ENCODE measurements at regions not wholly inside any gene's neighbourhood (a gene's known extent, or its start where the extent isn't known, plus 50 kb on each side); places are given as distances from the start of the nearest gene placed in this dataset.

GRCh38 chr12:60259225-60259624 is 663.4 kb downstream of the SLC16A7 start:
- no TSS peak for BruUV-seq (replicated peaks)
- no peak for DNase-seq (ENCODE audit: extremely low read depth in 1 of 4, low spot score in 3 of 4)
- TF ChIP-seq MTF1 (CRISPR knock-in tag; IDR thresholded peaks at IDR 0.05; ENCODE audit: borderline replicate concordance) (no peak), SP1 (CRISPR knock-in tag; IDR thresholded peaks at IDR 0.05) (no peak), RAD51 (IDR thresholded peaks at IDR 0.05; ENCODE audit: borderline replicate concordance, low read depth) (no peak), NCOA1 (IDR thresholded peaks at IDR 0.05; ENCODE audit: low read depth) (no peak), ZNF507 (tag; conservative IDR thresholded peaks at IDR 0.05) (no peak), NR1H2 (CRISPR knock-in tag; IDR thresholded peaks at IDR 0.05) (no peak), SMC3 (conservative IDR thresholded peaks at IDR 0.05; ENCODE audit: insufficient read depth, low read depth, low read length) (no peak), RFX1 (IDR thresholded peaks at IDR 0.05) (no peak)
- Histone ChIP-seq H2AFZ (ENCODE audit: low read depth, low read length) (peak overlapping the region; percentile 30; the same call in 1 of the 2 replicates), H3K9me1 (ENCODE audit: control insufficient read depth, insufficient read depth, low read length) (no peaks in the 10 kb centered on the region), H3K9ac (ENCODE audit: insufficient read depth in 1 of 2, low read depth in 2 of 2, low read length in 2 of 2) (no peak overlapping the region), H3K4me3 (no peak overlapping the region), H3K79me2 (ENCODE audit: control insufficient read depth, insufficient read depth, low read length) (no peaks in the 10 kb centered on the region), H3K36me3 (ENCODE audit: control insufficient read depth, insufficient read depth, low read length) (no peaks in the 10 kb centered on the region), H3K4me1 (replicated peaks in 1 of 2; ENCODE audit: control insufficient read depth in 2 of 2, insufficient read depth in 2 of 2, low read length in 2 of 2) (0 out of 5 replicates have a peak, but pooled peaks cover 0 to under 1% of the 10 kb centered on the region in 2 experiments), H4K20me1 (replicated peaks; ENCODE audit: control insufficient read depth, insufficient read depth, low read length) (no peaks in the 10 kb centered on the region), H3K9me3 (replicated peaks; ENCODE audit: control insufficient read depth, insufficient read depth, low read depth, low read length) (no peaks in the 10 kb centered on the region), H3K27ac (ENCODE audit: extremely low read depth, low read depth, low read length) (no peak overlapping the region), H3K27me3 (ENCODE audit: control insufficient read depth in 2 of 2, insufficient read depth in 2 of 2, low read length in 2 of 2) (no peaks in the 10 kb centered on the region), H3K4me2 (ENCODE audit: insufficient read depth, low read length) (no peak overlapping the region)
- ChIA-PET CTCF (ENCODE audit: low intra/inter-chr PET ratio) (no interaction called here), POLR2A (no interaction called here)
- in situ Hi-C loops (cut with MboI) = no loop called here
- no peak for ATAC-seq
- intact Hi-C loops (cut with micrococcal nuclease) = loop anchor here (5.0 kb wide), 1 partner anchor 152 kb away; no protein-coding TSS in a partner anchor
- no peak for FAIRE-seq
- WGBS (ENCODE audit: insufficient coverage, low coverage, missing lambda C conversion rate) = 13% methylated on average over 3 of the region's 3 CpGs

- H3K79me2 ChIP-seq (ENCODE audit: control insufficient read depth, insufficient read depth, low read length) = no peaks in the 10 kb centered on the region
- ATAC-seq (no peak), DNase-seq (ENCODE audit: extremely low read depth in 1 of 4, low spot score in 3 of 4) (no peak), FAIRE-seq (no peak)
- no peak overlapping the region for H3K27ac ChIP-seq (ENCODE audit: extremely low read depth, low read depth, low read length)
- no peak for TF ChIP-seq ZNF280A (IDR thresholded peaks at IDR 0.05; ENCODE audit: low read depth, partially characterized antibody)
- peak; percentile 56 for TF ChIP-seq NFIC (IDR thresholded peaks at IDR 0.05)
- no peaks in the 10 kb centered on the region for H3K9me1 ChIP-seq (ENCODE audit: control insufficient read depth, insufficient read depth, low read length)
- H4K20me1 ChIP-seq (replicated peaks; ENCODE audit: control insufficient read depth, insufficient read depth, low read length) = no peaks in the 10 kb centered on the region
- no peak overlapping the region for H3K4me2 ChIP-seq (ENCODE audit: insufficient read depth, low read length)
- 8% methylated on average over 4 of the region's 4 CpGs for whole genome bisulfite sequencing (ENCODE audit: insufficient coverage, low coverage, missing lambda C conversion rate)
- no peaks in the 10 kb centered on the region; a peak in 1 of 5 replicates for H3K4me1 ChIP-seq (replicated peaks in 1 of 2; ENCODE audit: control insufficient read depth in 2 of 2, insufficient read depth in 2 of 2, low read length in 2 of 2)
- H3K36me3 ChIP-seq (ENCODE audit: control insufficient read depth, insufficient read depth, low read length) = no peaks in the 10 kb centered on the region
- no TSS peak for BruUV-seq (replicated peaks)
- intact Hi-C loops (cut with micrococcal nuclease) (no loop called here), in situ Hi-C loops (cut with MboI) (no loop called here)
- POLR2A ChIA-PET = interaction anchor here (1.4 kb wide), 1 partner anchor 11 kb away, joined by 4 read pairs; no protein-coding TSS in a partner anchor
- no peak overlapping the region for H3K4me3 ChIP-seq
- H3K9ac ChIP-seq (ENCODE audit: insufficient read depth in 1 of 2, low read depth in 2 of 2, low read length in 2 of 2) = no peak overlapping the region
- no peaks in the 10 kb centered on the region for H3K9me3 ChIP-seq (replicated peaks; ENCODE audit: control insufficient read depth, insufficient read depth, low read depth, low read length)
- no peaks in the 10 kb centered on the region for H3K27me3 ChIP-seq (ENCODE audit: control insufficient read depth in 2 of 2, insufficient read depth in 2 of 2, low read length in 2 of 2)
- CTCF ChIA-PET (ENCODE audit: low intra/inter-chr PET ratio) = no interaction called here
- no peak overlapping the region for H2AFZ ChIP-seq (ENCODE audit: low read depth, low read length)
Measured at GRCh38 chr12:60262378-60262777, 666.5 kb downstream of the SLC16A7 start.

Data from K562 (cell line).